GM12878 (cell line): ENCODE measurements at regions not wholly inside any gene's neighbourhood (a gene's known extent, or its start where the extent isn't known, plus 50 kb on each side); places are given as distances from the start of the nearest gene placed in this dataset.

Source experiments
- ATAC-seq: fragments of 200-7000 bp; cut with Tn5 transposase; 3 replicates; pipeline ENCODE4 v1.9.1; 2020; ENCODE audit warnings: mild to moderate bottlenecking, moderate library complexity
- BruUV-seq: library from RNA; stranded (reverse); fragments of 400-500 nt; replicated peaks from 2 replicates; lab custom pipeline; 2021; lab: Mats Ljungman, UMichigan
- CTCF ChIA-PET: fragments of 300-600 bp; sonication (Branson Sonifier 250); formaldehyde crosslinking; extraction: SDS; loops from one replicate; lab custom pipeline; 2021; ENCODE audit warnings: inconsistent platforms; lab: Yijun Ruan, JAX
- POLR2A ChIA-PET: fragments of 350-600 bp; formaldehyde crosslinking; extraction: SDS; loops from one replicate; lab custom pipeline; 2021; ENCODE audit warnings: inconsistent platforms; lab: Charles Lee
- RAD21 ChIA-PET: fragments of 300-600 bp; sonication (Branson Sonifier 250); formaldehyde crosslinking; loops from one replicate; lab custom pipeline; 2023; ENCODE audit warnings: antibody characterized with exemption; ENCODE audit not compliant: unreplicated experiment; lab: Charles Lee
- SMC1A ChIA-PET: fragments of 300-600 bp; sonication (Branson Sonifier 250); formaldehyde crosslinking; loops from one replicate; lab custom pipeline; 2023; ENCODE audit not compliant: unreplicated experiment, uncharacterized antibody; lab: Charles Lee
- DNase-seq: peaks from one replicate; pipeline ENCODE4 v3.0.0-alpha.2; 2011; ENCODE audit warnings: low read depth, low spot score
- FAIRE-seq: peaks from 3 replicates; lab custom pipeline; 2011; peaks lifted over from hg19 to GRCh38; lab: Jason Lieb, UNC
- H2AFZ ChIP-seq: 2 replicates; pipeline ENCODE4 v1.6.0; 2011; ENCODE audit warnings: low read depth, low read length, control low read depth; ENCODE audit not compliant: control insufficient read depth
- H3K27ac ChIP-seq: 2 replicates; pipeline ENCODE4 v1.5.1; 2011; ENCODE audit warnings: control low read depth; ENCODE audit not compliant: control insufficient read depth, insufficient read depth
- H3K27me3 ChIP-seq, 2 experiments: replicated peaks in 1 of 2; 2 replicates each; pipeline versions ENCODE4 v1.6.0 to v1.6.1; 2011; ENCODE audit warnings: low read length in 1 of 2; ENCODE audit not compliant: control insufficient read depth in 2 of 2, insufficient read depth in 2 of 2
- H3K36me3 ChIP-seq, 2 experiments: 2 replicates each; pipeline ENCODE4 v1.5.1; 2011; ENCODE audit warnings: low read length in 1 of 2; ENCODE audit not compliant: control insufficient read depth in 2 of 2, insufficient read depth in 2 of 2
- H3K4me1 ChIP-seq: 2 replicates; pipeline ENCODE4 v1.6.1; 2011; ENCODE audit warnings: mild to moderate bottlenecking, low read length, moderate library complexity, mixed read lengths; ENCODE audit not compliant: control insufficient read depth, insufficient read depth
- H3K4me2 ChIP-seq: 2 replicates; pipeline ENCODE4 v1.6.0; 2011; ENCODE audit warnings: control low read depth; ENCODE audit not compliant: control insufficient read depth, insufficient read depth
- H3K4me3 ChIP-seq: fragments of 200-600 bp; sonication (generic); 2 replicates; pipeline ENCODE4 v1.5.1; 2016
- H3K79me2 ChIP-seq: 2 replicates; pipeline ENCODE4 v1.6.0; 2011; ENCODE audit warnings: low read length; ENCODE audit not compliant: control insufficient read depth, insufficient read depth
- H3K9ac ChIP-seq: 2 replicates; pipeline ENCODE4 v1.8.0; 2011; ENCODE audit warnings: low read length, control low read depth, mixed read lengths; ENCODE audit not compliant: control insufficient read depth, insufficient read depth
- H3K9me3 ChIP-seq: replicated peaks from 3 replicates; pipeline ENCODE4 v1.5.1; 2011; ENCODE audit warnings: mild to moderate bottlenecking, low read length; ENCODE audit not compliant: control insufficient read depth, insufficient read depth
- H4K20me1 ChIP-seq: 2 replicates; pipeline ENCODE4 v1.6.0; 2011; ENCODE audit not compliant: control insufficient read depth, insufficient read depth
- BHLHE40 ChIP-seq, 2 experiments: fragments of 450-650 bp in 1 of 2; IDR thresholded peaks; 2 replicates each; pipeline ENCODE4 v1.6.1; 2011 to 2017; ENCODE audit warnings: low read depth in 2 of 2, borderline replicate concordance in 1 of 2, improper control_type of control experiment in 1 of 2, low read length in 1 of 2, mild to moderate bottlenecking in 1 of 2
- RB1 ChIP-seq: fragments of 450-650 bp; formaldehyde crosslinking; IDR thresholded peaks from 2 replicates; pipeline ENCODE4 v1.6.1; 2017; ENCODE audit warnings: mild to moderate bottlenecking, borderline replicate concordance
- WGBS: methylation state at CpG from one replicate; pipeline ENCODE4 v1.1.6; 2016; ENCODE audit warnings: low lambda C conversion rate; ENCODE audit not compliant: insufficient replicate concordance, insufficient coverage; ENCODE audit errors: missing lambda C conversion rate; 5-methylcytosine and 5-hydroxymethylcytosine counted together
- in situ Hi-C: fragments of 300-500 bp; cut with MboI; formaldehyde crosslinking; loops from 9 replicates; pipeline ENCODE4 v1.14.3; 2018; ENCODE audit warnings: mixed read lengths
- intact Hi-C: fragments of 100-400 bp; cut with micrococcal nuclease; formaldehyde crosslinking; loops from one replicate; pipeline ENCODE4 v1.14.2; 2022; ENCODE audit not compliant: unreplicated experiment
- TF ChIP-seq, protein P1 (sequence below): fragments of 450-650 bp; formaldehyde crosslinking; IDR thresholded peaks from 2 replicates; pipeline ENCODE4 v1.4.0; 2022; ENCODE audit warnings: mild to moderate bottlenecking, moderate library complexity
- TF ChIP-seq, protein P2 (sequence below): IDR thresholded peaks from 2 replicates; pipeline ENCODE4 v1.6.1; 2012; ENCODE audit warnings: improper control_type of control experiment, low read depth, low read length; ENCODE audit not compliant: insufficient replicate concordance
- TF ChIP-seq, protein P3 (sequence below): IDR thresholded peaks from 2 replicates; pipeline ENCODE4 v1.6.1; 2012; ENCODE audit warnings: mild to moderate bottlenecking, low read depth, low read length

DNA sequence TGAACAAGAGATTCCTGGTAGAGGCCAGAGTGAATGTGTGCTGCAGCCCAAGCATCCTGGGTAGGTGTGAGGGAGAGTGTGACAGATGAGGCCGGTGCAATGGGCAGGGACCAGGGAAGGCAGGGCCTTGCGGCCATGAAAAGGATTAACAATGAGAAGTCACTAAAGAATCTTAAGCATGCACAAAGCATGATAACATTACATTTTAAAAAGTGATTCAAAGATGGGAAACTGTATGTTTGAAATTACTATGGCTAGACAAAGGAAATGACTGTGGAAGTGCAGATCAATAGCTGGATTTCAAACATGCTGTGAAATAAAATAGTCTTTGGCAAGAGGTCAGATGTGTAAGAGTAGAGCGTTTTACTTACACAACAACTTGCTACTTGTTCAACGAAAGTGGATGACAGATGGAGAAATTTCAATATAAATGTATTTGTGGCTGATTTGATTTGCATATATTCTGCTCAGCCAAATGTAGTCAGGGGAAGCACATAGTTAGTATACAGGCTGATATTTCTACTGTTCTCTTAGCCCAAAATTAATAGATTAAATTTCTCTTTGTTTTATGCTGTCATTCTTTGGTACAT lies 175.5 kb downstream of the CCDC59 start:
- CTCF ChIA-PET, result no interaction called here
- BruUV-seq, result no TSS peak
- Histone ChIP-seq H2AFZ (no peak overlapping the region), H3K4me1 (no peaks in the 10 kb centered on the region), H3K79me2 (no peaks in the 10 kb centered on the region), H3K9me3 (no peaks in the 10 kb centered on the region), H3K27ac (no peak overlapping the region), H3K4me2 (no peak overlapping the region), H3K4me3 (no peak overlapping the region), H4K20me1 (no peaks in the 10 kb centered on the region), H3K27me3 (no peaks in the 10 kb centered on the region), H3K9ac (no peak overlapping the region), H3K36me3 (no peaks in the 10 kb centered on the region)
- ATAC-seq (no peak), FAIRE-seq (no peak), DNase-seq (no peak)
- TF ChIP-seq, protein P1, sequence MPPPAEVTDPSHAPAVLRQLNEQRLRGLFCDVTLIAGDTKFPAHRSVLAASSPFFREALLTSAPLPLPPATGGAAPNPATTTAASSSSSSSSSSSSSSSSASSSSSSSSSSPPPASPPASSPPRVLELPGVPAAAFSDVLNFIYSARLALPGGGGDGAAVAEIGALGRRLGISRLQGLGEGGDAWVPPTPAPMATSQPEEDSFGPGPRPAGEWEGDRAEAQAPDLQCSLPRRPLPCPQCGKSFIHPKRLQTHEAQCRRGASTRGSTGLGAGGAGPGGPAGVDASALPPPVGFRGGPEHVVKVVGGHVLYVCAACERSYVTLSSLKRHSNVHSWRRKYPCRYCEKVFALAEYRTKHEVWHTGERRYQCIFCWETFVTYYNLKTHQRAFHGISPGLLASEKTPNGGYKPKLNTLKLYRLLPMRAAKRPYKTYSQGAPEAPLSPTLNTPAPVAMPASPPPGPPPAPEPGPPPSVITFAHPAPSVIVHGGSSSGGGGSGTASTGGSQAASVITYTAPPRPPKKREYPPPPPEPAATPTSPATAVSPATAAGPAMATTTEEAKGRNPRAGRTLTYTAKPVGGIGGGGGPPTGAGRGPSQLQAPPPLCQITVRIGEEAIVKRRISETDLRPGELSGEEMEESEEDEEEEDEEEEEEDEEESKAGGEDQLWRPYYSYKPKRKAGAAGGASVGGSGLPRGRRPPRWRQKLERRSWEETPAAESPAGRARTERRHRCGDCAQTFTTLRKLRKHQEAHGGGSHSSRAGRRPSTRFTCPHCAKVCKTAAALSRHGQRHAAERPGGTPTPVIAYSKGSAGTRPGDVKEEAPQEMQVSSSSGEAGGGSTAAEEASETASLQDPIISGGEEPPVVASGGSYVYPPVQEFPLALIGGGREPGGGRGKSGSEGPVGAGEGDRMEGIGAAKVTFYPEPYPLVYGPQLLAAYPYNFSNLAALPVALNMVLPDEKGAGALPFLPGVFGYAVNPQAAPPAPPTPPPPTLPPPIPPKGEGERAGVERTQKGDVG (CRISPR knock-in tag), result no peak
- no peak for TF ChIP-seq RB1
- TF ChIP-seq, protein P2, sequence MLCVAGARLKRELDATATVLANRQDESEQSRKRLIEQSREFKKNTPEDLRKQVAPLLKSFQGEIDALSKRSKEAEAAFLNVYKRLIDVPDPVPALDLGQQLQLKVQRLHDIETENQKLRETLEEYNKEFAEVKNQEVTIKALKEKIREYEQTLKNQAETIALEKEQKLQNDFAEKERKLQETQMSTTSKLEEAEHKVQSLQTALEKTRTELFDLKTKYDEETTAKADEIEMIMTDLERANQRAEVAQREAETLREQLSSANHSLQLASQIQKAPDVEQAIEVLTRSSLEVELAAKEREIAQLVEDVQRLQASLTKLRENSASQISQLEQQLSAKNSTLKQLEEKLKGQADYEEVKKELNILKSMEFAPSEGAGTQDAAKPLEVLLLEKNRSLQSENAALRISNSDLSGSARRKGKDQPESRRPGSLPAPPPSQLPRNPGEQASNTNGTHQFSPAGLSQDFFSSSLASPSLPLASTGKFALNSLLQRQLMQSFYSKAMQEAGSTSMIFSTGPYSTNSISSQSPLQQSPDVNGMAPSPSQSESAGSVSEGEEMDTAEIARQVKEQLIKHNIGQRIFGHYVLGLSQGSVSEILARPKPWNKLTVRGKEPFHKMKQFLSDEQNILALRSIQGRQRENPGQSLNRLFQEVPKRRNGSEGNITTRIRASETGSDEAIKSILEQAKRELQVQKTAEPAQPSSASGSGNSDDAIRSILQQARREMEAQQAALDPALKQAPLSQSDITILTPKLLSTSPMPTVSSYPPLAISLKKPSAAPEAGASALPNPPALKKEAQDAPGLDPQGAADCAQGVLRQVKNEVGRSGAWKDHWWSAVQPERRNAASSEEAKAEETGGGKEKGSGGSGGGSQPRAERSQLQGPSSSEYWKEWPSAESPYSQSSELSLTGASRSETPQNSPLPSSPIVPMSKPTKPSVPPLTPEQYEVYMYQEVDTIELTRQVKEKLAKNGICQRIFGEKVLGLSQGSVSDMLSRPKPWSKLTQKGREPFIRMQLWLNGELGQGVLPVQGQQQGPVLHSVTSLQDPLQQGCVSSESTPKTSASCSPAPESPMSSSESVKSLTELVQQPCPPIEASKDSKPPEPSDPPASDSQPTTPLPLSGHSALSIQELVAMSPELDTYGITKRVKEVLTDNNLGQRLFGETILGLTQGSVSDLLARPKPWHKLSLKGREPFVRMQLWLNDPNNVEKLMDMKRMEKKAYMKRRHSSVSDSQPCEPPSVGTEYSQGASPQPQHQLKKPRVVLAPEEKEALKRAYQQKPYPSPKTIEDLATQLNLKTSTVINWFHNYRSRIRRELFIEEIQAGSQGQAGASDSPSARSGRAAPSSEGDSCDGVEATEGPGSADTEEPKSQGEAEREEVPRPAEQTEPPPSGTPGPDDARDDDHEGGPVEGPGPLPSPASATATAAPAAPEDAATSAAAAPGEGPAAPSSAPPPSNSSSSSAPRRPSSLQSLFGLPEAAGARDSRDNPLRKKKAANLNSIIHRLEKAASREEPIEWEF, result no peak
- TF ChIP-seq BHLHE40 (IDR thresholded peaks at IDR 0.05; ENCODE audit: borderline replicate concordance in 1 of 2, low read depth in 2 of 2, low read length in 1 of 2), result no peak
- TF ChIP-seq, protein P3, sequence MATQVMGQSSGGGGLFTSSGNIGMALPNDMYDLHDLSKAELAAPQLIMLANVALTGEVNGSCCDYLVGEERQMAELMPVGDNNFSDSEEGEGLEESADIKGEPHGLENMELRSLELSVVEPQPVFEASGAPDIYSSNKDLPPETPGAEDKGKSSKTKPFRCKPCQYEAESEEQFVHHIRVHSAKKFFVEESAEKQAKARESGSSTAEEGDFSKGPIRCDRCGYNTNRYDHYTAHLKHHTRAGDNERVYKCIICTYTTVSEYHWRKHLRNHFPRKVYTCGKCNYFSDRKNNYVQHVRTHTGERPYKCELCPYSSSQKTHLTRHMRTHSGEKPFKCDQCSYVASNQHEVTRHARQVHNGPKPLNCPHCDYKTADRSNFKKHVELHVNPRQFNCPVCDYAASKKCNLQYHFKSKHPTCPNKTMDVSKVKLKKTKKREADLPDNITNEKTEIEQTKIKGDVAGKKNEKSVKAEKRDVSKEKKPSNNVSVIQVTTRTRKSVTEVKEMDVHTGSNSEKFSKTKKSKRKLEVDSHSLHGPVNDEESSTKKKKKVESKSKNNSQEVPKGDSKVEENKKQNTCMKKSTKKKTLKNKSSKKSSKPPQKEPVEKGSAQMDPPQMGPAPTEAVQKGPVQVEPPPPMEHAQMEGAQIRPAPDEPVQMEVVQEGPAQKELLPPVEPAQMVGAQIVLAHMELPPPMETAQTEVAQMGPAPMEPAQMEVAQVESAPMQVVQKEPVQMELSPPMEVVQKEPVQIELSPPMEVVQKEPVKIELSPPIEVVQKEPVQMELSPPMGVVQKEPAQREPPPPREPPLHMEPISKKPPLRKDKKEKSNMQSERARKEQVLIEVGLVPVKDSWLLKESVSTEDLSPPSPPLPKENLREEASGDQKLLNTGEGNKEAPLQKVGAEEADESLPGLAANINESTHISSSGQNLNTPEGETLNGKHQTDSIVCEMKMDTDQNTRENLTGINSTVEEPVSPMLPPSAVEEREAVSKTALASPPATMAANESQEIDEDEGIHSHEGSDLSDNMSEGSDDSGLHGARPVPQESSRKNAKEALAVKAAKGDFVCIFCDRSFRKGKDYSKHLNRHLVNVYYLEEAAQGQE, result no peak
- POLR2A ChIA-PET, result no interaction called here
- in situ Hi-C loops (no loop called here), intact Hi-C loops (no loop called here)
- WGBS, result 36% methylated on average over 4 of the region's 4 CpGs
- SMC1A ChIA-PET, result no interaction called here
- RAD21 ChIA-PET, result no interaction called here
